Dermis microvascular lymphatic vessel endothelial cell (primary cell): ENCODE measurements at regions not wholly inside any gene's neighbourhood (a gene's known extent, or its start where the extent isn't known, plus 50 kb on each side); places are given as distances from the start of the nearest gene placed in this dataset.
"Not testable (repeated sequence)": the region's sequence is repeated elsewhere in the genome, so short reads cannot be mapped to it uniquely, and the experiment has no call there.

Experiments used
- DNase-seq, 2 donors: peaks; one replicate each; pipeline versions ENCODE4 v3.0.0 to v3.0.0-alpha.2; 2010; ENCODE audit warnings: low read depth in 2 of 2

DNA sequence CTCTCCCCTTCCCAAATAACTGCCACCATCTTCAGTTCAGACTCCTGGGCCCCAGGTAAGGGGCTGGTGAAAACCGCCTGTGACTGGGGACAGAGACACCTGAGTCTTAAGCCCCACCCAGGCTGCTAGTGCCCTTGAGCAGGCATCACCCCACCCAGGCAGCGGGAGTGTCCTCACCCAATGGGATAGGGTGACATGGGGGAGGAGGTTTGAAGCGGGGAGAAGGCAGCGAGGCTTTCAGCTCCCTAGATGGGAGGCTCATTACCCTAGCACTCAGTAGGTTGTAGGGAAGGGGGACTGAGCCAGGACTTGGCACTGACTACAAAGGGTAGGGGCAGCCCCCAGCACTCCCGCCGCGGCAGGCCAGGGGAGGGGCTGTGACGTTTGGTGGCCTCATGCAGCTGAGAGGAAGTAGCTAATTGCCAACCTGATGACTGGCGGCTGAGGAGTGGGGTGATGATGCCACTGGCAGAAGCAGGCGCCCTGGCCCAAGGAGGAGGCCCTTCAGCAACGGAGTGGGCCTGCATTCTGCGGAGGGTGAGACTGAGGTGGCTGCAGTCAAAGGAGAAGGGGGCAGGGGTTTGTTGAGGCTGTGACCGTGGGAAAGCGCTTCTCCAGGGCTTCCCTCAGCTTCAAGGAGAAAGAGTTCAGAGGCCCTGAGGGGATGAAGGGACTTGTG, 126.9 kb downstream of the MRPL14 start:
- peak in 1 of 2 donors; percentile 12 for DNase-seq

DNA sequence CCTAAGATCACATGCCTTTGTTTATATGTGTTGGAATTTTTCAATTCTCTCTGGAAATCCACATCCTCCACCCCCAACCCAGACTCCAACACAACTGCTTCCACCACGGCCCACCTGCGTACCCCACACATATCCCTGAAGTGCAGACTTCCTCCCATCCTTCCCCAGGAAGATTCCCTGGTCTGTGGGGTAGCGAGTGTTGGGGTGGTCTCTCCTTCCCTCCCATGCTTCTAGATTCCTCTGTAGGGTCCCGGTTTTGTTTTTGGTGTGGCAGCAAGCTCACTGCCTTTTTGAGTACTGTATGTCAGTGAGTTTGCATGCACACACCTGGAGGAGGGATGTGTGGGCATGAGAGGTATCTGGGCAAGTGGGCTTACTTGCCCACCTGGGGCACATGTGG, 127.6 kb downstream of the MRPL14 start:
- no peak for DNase-seq

DNA sequence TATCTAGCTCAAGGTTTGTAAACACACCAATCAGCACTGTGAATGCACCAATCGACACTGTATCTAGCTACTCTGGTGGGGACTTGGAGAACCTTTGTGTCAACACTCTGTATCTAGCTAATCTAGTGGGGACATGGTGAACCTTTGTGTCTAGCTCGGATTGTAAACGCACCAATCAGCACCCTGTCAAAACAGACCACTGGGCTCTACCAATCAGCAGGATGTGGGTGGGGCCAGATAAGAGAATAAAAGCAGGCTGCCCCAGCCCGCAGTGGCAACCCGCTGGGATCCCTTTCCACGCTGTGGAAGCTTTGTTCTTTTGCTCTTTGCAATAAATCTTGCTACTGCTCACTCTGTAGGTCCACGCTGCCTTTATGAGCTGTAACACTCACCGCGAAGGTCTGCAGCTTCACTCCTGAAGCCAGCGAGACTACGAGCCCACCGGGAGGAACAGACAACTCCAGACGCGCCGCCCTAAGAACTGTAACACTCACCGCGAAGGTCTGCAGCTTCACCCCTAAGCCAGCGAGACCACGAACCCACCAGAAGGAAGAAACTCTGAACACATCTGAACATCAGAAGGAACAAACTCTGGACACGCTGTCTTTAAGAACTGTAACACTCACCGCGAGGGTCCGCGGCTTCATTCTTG, 128.5 kb downstream of the MRPL14 start:
- not testable (repeated sequence) for DNase-seq

DNA sequence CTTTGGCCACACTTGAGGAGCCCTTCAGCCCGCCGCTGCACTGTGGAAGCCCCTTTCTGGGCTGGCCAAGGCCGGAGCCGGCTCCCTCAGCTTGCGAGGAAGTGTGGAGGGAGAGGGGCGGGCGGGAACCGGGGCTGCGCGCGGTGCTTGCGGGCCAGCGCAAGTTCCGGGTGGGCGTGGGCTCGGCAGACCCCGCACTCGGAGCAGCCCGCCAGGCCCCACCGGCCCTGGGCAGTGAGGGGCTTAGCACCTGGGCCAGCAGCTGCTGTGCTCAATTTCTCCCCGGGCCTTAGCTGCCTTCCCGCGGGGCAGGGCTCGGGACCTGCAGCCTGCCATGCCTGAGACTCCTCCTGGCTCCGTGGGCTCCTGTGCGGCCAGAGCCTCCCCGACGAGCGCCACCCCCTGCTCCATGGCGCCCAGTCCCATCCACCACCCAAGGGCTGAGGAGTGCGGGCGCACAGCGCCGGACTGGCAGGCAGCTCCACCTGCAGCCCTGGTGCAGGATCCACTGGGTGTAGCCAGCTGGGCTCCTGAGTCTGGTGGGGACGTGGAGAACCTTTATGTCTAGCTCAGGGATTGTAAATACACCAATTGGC, 129.2 kb downstream of the MRPL14 start:
- DNase-seq, result not testable (repeated sequence)

DNA sequence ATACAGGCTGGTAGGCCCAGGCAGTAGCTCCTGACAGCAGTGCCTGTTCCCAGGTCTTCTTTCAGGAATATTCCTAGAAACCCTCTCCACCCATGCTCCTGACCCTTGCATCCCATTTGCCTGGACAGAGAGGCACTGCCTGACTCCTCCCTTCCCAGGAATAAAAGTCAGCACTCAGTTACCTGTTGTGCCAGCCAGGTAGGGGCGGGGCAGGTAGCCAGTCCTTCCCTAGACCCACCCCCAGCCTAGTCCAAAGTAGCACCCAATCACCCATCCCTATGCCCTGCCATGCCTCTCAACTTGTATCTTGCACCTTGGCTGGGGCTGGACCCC, 129.9 kb downstream of the MRPL14 start:
- no peak for DNase-seq

DNA sequence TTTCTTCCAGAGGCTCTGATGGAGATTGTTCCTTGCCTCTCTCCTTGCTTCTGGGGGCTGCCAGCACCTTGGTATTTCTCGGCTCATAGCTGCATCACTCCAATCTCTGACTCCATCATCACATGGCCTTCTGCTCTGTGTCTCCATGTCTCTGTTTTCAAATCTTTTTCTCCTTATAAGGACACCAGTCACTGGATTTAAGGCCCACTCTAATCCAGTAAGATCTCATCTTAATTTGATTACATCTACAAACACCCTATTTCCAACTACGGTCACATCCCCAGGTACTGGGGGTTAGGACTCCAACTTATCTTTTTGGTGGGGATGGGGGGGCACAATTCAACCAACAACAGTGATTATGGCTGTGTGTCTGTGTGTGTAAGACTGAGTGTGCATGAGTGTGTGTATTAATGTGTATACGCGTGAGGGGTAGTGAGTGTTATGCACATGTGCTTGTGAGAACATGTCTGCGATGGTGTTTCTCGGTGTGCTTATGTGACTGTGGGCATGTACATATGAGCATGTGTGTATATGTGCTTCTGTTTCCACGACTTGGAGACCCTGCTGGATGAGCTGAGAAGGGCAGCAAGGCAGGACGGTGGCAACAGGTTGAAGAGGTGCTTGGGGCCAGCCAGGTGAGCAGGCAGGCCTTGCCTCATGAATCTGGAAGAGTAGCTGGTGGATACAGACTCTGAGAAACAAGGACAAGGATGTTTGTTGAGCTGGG, 130.5 kb downstream of the MRPL14 start:
- no peak for DNase-seq

DNA sequence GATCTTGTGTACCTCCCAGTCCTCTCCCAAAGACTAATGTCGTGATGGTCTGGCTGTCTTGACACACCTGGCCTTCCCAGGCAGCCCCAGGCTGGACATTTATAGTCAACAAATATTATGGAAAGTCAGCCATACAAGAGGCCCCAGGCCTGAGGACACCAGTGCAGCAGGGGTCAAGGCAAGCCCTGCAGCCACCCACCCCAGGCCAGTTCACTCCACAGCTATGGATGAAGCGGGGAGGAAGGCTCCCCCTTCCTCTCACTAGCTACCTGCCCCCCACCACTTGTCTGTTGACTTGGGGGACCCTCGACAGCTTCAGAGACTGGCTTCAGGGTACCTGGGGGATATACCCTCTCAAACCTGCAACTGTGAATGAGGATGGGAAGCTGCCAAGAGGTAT, 132.1 kb downstream of the MRPL14 start:
- DNase-seq, result no peak

DNA sequence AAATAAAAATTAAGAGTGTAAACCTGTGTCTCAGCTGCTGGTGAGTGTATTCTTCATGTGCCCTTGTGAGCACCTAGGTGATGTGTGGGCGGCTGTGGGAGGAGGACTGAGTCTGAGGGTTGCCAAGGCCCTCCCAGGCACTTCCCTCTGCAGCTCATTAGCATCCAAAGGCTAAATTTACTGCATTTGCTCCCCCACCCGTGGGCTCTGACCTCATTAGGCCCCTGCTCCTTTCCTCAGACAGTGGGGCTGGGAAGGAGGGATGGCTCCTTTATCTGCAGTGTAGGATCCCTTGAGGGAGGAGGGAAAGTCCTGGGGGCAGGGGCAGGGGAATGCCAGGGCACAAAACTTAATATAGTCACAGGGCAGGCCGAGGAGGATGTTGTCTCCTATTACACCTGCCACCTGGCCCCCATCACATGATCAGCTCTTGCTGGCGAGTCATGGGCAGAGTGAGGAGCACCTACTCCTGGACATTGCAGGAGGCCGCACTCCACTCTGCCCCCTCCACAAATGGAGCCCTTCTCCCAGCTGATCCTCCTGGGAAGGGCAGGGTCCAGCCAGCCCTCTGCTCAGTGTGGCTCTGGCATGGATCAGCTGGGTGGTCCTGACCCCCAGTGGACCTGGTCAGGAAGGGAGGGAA, 133.2 kb downstream of the MRPL14 start:
- no peak for DNase-seq

DNA sequence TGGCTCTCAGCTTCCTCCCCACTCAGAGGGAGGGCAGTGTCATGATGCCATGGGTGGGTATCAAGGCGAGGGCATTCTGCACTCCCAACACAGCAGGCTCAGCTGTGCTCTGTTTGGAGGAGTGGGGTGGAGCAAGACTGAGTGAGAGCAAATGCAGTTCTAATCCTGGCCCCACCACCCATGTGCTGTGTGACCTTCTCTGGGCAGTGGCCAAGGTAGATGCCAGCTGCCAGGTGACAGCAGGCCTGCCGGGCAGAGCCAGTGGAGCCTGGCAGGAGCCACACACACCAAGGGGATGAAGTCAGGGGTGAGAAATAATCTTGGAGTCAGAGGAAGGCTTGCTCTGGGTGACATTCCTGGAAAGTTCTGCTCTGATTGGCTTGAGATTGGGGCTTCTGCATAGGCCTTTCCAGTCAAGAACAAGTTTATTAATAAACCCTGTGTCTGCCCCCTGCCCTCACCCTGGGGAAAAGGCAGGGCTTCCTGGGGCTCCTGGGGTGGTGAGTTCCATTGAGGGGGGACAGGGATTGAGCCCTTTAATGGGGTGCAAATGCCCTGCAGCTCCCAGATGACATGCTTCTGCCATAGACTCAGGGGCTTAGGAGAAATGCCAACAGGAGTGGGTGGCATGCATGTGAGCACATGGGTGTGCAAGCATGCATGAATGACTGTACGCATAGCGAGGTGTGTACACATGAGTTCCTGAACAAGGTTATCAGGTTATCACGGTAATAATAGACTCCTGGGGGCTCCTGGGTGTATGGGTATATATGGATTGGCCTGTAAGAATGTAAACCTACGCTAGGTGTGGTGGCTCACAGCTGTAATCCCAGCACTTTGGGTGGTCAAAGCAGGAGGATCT, 134.2 kb downstream of the MRPL14 start:
- no peak for DNase-seq

DNA sequence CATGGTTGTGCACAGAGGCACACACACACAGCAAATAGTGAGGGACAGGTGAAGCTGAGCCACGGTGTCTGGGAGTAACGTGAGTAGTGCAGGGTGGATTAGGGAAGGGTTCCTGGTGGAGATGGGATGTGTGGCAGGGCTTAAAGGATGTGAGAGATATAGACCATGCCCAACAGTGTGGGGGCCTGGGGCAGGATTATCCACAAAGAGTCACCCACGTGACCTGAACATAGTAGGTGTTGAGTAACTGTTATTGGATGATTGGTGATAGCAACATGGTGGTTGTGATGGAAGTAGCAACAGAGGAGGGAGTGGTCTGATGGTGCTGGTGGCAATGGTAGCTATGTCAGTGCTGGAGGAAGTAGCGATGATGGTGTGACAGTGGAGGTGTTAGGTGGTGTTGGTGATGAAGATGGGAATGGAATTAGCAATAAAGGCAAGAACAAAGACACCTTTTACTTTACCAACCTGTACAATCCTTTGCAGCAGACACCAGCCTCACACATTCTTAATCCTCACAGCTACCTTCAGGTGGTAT, 135.1 kb downstream of the MRPL14 start:
- no peak for DNase-seq

DNA sequence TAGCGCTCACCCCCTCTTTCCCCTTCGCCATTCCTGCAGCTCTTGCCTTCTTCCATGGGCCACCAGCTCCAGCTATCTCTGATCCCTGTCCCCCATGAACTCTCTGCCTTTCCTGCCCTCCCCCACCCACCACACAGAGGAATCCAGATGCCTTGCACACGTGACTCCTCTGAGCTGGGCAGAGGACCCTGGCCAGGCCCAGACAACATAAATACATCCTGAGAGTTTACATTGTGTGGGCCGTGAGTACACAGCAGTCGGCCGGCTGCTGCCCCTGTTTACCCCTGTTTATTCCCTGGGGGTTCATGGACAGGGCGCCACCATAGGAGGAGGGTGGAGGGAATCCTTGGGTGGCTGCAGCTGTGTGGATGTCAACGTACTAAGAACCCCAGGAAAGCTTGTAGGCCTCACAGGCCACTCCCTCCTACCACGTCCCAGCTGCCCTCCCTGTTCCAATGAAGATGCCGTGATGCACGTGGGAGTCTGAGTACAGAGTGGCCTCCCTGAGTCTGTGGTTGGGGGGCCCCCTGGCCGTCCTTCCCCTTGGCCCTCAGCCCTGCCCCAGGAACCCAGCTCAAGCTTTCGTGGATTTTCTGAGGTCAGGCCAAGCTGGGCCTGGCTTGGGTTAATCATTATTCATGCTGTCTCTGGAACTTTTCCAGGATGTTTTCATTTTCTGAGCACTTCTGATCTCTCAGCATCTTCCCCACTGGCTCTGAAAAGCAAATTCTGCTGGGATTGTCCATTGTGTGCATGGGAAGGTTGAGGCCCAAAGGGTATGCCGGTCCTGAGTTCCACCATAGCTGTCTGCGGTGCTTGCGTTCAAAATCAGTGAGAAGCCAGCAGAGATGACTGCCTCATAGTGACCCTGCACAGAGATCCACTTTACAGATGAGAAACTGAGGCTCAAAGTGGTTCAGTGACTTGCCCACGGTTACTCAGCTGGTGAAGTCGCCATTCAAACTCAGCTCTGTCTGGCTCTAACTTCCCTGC, 136.3 kb downstream of the MRPL14 start:
- DNase-seq, result no peak

DNA sequence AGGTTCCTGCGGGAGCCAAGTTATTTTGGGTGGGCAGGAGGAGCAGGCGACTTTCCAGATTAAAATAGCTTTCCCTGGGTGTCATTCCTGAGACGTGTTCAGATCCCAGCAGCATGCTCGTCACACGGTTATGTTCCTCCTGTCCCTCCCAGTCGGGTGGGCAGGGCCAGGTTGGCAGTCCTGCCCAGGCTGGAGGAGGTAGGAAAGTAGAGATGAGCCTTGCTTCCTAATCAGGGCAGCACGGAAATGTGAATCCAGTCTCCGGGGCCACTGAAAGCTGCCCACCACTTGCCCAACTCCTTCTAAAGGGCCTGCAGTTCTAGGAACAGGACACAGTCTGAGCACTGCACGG, 137.0 kb downstream of the MRPL14 start:
- no peak for DNase-seq

DNA sequence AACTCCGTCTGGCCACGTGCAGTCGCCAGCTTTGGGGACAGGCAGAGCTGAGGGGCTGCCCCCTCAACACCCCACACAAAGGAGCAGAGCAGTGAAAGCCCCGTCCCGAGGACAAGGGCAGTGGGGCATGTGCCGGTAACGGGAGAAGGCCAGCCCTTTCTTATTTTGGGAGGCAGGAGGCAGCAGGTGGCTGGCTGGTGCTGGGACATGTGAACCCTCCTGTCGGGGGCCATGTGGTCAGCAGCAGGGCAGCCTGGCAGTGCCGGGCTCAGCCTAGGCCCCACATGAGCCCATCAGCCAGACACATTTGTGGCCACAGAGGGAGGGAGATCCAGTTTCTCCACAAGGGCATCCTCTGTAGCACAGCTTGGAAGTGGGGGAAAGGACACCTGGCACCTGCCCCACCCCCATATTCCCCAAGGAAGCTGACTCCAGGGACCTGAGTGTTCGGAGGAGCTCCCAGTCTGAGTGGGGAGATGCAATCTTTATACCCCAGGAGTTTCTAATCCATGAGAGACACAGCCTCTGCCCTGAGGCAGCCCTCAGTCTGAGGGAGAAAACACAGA, 137.6 kb downstream of the MRPL14 start:
- DNase-seq, result no peak

DNA sequence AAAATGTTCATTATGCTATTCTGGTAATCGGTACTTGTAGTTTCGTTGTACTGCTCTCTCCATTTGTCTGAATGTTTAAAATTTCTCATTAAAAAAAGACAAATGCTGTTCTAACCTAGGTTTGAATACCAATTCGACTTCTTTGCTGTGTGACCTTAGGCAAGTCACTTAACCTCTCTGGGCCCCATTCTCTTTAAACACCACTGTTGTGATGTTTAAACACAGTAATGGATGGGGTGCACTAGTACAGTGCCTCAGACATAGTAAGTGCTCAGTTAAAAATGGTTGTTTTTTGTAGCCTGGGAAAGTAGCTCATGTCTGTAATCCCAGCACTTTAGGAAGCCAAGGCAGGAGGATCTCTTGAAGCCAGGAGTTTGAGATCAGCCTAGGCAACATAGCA, 138.5 kb downstream of the MRPL14 start:
- no peak for DNase-seq

DNA sequence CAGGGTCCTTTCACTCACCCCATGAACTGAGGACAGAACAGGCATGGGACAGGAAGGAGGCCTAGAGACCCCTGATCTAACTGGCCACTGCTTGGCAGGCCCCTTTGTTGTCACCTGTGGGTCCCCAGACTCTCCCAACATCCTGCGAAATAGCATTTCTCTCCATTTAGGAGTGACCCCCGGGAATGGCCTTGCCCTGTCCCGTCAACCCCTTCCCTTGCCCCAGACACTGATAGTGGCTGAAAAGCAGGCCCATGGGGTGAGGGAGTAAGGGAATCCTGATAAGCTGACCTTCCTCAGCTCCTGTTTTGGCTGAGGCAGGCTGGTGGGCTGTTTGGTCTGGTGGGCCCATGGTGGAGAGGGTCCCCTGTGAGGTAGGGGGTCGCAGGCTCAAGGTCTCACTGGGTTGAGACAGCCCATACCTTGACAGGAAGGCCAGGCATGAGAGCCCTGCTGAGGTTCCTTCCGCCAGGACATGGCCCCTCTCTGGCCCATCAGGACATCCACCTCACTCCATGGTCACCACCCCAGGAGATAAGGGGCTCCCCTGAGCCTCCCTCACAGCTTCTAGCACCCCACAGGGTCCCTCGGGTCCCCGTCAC, 139.3 kb downstream of the MRPL14 start:
- no peak for DNase-seq

DNA sequence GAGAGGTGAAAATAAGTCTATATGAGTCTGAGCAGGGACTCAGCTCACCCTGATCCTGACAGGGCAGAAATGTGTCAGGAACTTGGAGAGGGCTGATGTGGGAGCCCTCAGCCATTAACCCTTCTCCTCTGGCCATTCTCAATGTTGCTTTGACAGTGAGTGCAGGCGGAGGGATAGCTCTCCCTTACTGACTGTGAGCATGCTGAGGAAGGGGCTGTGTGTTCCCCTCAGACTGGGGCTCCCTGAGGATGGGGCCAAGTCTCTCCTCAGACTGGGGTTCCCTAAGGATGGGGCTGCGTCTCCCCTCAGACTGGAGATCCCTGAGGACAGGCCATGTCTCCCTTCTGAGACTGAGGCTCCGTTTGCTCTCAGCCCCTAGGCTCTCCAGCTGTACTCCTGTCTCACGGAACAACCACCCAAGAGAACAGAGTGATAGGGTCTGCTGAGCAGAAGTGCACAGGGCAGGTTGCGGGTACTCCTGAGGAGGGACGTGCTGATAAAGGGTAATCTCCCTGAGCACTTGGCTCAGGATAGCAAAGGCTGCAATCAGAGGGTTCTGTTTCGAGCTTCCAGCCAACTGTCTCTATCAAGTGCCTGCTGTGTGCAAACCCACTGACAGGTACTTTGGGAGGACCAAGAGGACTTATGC, 141.0 kb downstream of the MRPL14 start:
- DNase-seq, result no peak

DNA sequence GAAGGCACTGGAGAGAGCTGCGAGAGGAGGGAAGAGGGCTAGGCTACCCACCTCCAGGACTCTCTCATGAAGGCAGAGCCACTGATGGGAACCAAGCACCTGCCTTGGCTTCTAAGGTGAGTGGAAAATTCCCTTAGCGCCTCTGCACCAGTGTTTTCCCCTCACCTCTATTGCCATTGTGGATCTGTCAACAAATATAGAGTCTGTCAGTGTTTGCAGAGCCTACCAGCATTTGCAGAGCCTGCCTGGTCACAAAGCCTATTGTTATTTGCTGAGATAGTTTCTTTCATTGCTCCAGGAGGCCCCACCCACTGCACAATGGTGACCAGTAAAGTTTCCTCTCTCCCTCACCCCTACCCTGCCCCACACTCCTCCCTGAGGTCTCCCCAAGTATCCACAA, 141.9 kb downstream of the MRPL14 start:
- DNase-seq, result no peak
